Mammary epithelial cell (primary cell): ENCODE measurements at regions not wholly inside any gene's neighbourhood (a gene's known extent, or its start where the extent isn't known, plus 50 kb on each side); places are given as distances from the start of the nearest gene placed in this dataset.

Experiments
- CTCF ChIP-seq, 2 donors: IDR thresholded peaks in 1 of 2; conservative IDR thresholded peaks in 1 of 2; 2 replicates each; pipeline ENCODE4 v1.5.1; 2011 to 2012; ENCODE audit warnings: inconsistent platforms in 2 of 2, low read length in 2 of 2, mild to moderate bottlenecking in 2 of 2, control low read depth in 1 of 2, low read depth in 1 of 2; ENCODE audit not compliant: insufficient read depth in 1 of 2; ENCODE audit errors: extremely low read depth in 1 of 2
- EZH2 ChIP-seq: IDR thresholded peaks from 2 replicates; pipeline ENCODE4 v1.6.1; 2012; ENCODE audit warnings: low read length, inconsistent platforms, borderline replicate concordance

- no peak for TF ChIP-seq EZH2
- TF ChIP-seq CTCF (conservative IDR thresholded peaks at IDR 0.05 in 1 of 2, IDR thresholded peaks at IDR 0.05 in 1 of 2; ENCODE audit: extremely low read depth in 1 of 2, insufficient read depth in 1 of 2, low read depth in 1 of 2, low read length in 2 of 2): no peak
These were observed 849.2 kb upstream of the HS3ST5 start for GRCh38 chr6:115191989-115192388.
